ENCODE measurements at regions not wholly inside any gene's neighbourhood (a gene's known extent, or its start where the extent isn't known, plus 50 kb on each side); places are given as distances from the start of the nearest gene placed in this dataset.
"Not testable (repeated sequence)": the region's sequence is repeated elsewhere in the genome, so short reads cannot be mapped to it uniquely, and the experiment has no call there.

DNA sequence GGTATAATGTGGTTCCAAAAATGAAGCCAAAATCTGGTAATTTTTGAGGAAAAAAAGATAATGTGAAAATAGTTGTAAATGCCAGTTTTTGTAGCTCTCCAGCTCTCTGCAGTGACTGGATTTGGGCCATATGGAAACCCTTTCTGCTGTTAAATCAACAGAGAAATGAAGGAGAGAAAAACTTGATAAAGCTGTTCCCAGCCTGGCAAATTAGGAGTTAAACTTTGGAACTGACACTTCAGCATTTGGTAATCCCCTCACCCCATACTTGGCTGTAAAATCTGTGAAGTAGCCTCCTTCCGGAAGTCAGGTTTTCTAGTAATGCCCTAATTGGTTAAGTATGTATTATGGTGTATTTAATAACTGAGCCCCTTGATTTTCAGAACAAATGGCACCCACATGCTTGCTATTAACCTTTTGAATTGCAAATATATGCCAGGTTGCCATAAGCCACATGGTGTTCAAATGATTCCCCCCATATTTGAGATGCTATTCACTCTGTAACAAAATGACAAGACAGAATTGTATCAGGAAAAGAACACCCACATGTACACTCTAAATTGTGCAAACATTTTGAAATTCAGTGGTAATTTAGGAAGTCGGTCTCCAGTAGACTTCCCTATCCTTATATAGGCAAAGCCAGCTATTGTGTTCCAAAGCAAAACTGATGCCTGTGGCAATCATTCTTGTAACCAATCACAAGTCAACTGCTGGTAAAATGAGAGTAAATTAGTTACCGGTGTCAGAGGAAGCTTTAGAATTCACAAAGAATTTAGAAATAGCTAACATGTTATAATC lies 96.3 kb upstream of the ADAMTS3 start:
- peak overlapping the region; percentile 72 for H3K27ac ChIP-seq

GRCh38 chr4:72663828-72664227 lies 94.8 kb upstream of the ADAMTS3 start:
- H3K9ac ChIP-seq (ENCODE audit: insufficient read length), result peak overlapping the region; percentile 34
- H3K36me3 ChIP-seq (ENCODE audit: insufficient read depth, low read length), result no peaks in the 10 kb centered on the region
- TF ChIP-seq POLR2AphosphoS5 (IDR thresholded peaks at IDR 0.05; ENCODE audit: borderline replicate concordance, low read depth, low read length), result no peak
- no peak for TF ChIP-seq EZH2 (IDR thresholded peaks at IDR 0.05)
- no peak for TF ChIP-seq FOXP2 (optimal IDR thresholded peaks at IDR 0.05; ENCODE audit: control extremely low read depth, extremely low read length, insufficient read depth)
- peak overlapping the region; percentile 17 for H3K4me3 ChIP-seq
- peak overlapping the region; percentile 5; the same call in 1 of the 2 replicates for H3K27ac ChIP-seq
- no peak for DNase-seq (ENCODE audit: low read depth, low spot score)
- no peaks in the 10 kb centered on the region for H3K9me3 ChIP-seq (ENCODE audit: low read depth, low read length)

More for the DNA sequence above, 96.3 kb upstream of the ADAMTS3 start:
- no peak for TF ChIP-seq FOXP2 (optimal IDR thresholded peaks at IDR 0.05; ENCODE audit: control extremely low read depth, extremely low read length, insufficient read depth)
- no peak; the same call in 1 of the 2 replicates for TF ChIP-seq POLR2AphosphoS5 (IDR thresholded peaks at IDR 0.05; ENCODE audit: borderline replicate concordance, low read depth, low read length)
- no peak for TF ChIP-seq EZH2 (IDR thresholded peaks at IDR 0.05)
- Histone ChIP-seq H3K9me3 (ENCODE audit: low read depth, low read length) (no peaks in the 10 kb centered on the region), H3K4me3 (peak overlapping the region; percentile 56), H3K36me3 (ENCODE audit: insufficient read depth, low read length) (no peaks in the 10 kb centered on the region), H3K9ac (ENCODE audit: insufficient read length) (no peak overlapping the region)
- peak; percentile 55 for DNase-seq (ENCODE audit: low read depth, low spot score)

GRCh38 chr4:72661830-72662229 lies 92.8 kb upstream of the ADAMTS3 start:
- Histone ChIP-seq H3K36me3 (ENCODE audit: insufficient read depth, low read length) (no peaks in the 10 kb centered on the region), H3K9me3 (ENCODE audit: low read depth, low read length) (no peaks in the 10 kb centered on the region), H3K9ac (ENCODE audit: insufficient read length) (no peak overlapping the region), H3K27ac (no peak overlapping the region), H3K4me3 (no peak overlapping the region)
- no peak for DNase-seq (ENCODE audit: low read depth, low spot score)
- TF ChIP-seq POLR2AphosphoS5 (IDR thresholded peaks at IDR 0.05; ENCODE audit: borderline replicate concordance, low read depth, low read length) (no peak), FOXP2 (optimal IDR thresholded peaks at IDR 0.05; ENCODE audit: control extremely low read depth, extremely low read length, insufficient read depth) (no peak), EZH2 (IDR thresholded peaks at IDR 0.05) (no peak)

- Histone ChIP-seq H3K4me3 (no peak overlapping the region), H3K27ac (no peak overlapping the region), H3K9ac (ENCODE audit: insufficient read length) (no peak overlapping the region), H3K9me3 (ENCODE audit: low read depth, low read length) (no peaks in the 10 kb centered on the region), H3K36me3 (ENCODE audit: insufficient read depth, low read length) (no peaks in the 10 kb centered on the region)
- no peak for DNase-seq (ENCODE audit: low read depth, low spot score)
- TF ChIP-seq POLR2AphosphoS5 (IDR thresholded peaks at IDR 0.05; ENCODE audit: borderline replicate concordance, low read depth, low read length) (no peak), FOXP2 (optimal IDR thresholded peaks at IDR 0.05; ENCODE audit: control extremely low read depth, extremely low read length, insufficient read depth) (no peak), EZH2 (IDR thresholded peaks at IDR 0.05) (no peak)
These were observed 72.6 kb upstream of the ADAMTS3 start for GRCh38 chr4:72641611-72642010.

- not testable (repeated sequence) for H3K9ac ChIP-seq (ENCODE audit: insufficient read length); DNase-seq (ENCODE audit: low read depth, low spot score)
These were observed 67.8 kb upstream of the ADAMTS3 start for GRCh38 chr4:72636866-72637265.

DNA sequence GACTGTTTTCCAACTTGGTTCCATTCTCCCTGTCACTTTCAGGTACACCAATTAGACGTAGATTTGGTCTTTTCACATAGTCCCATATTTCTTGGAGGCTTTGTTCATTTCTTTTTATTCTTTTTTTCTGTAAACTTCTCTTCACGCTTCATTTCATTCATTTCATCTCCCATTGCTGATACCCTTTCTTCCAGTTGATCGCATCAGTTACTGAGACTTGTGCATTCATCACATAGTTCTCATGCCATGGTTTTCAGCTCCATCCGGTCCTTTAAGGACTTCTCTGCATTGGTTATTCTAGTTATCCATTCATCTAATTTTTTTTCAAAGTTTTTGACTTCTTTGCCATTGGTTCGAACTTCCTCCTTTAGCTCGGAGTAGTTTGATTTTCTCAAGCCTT lies 66.9 kb upstream of the ADAMTS3 start:
- not testable (repeated sequence) for H3K4me3 ChIP-seq; H3K9ac ChIP-seq (ENCODE audit: insufficient read length); DNase-seq (ENCODE audit: low read depth, low spot score); H3K27ac ChIP-seq; H3K9me3 ChIP-seq (ENCODE audit: low read depth, low read length); H3K36me3 ChIP-seq (ENCODE audit: insufficient read depth, low read length)

More at GRCh38 chr4:72636866-72637265, 67.8 kb upstream of the ADAMTS3 start:
- not testable (repeated sequence) for H3K9me3 ChIP-seq (ENCODE audit: low read depth, low read length); H3K27ac ChIP-seq; H3K4me3 ChIP-seq; H3K36me3 ChIP-seq (ENCODE audit: insufficient read depth, low read length)

- not testable (repeated sequence) for H3K27ac ChIP-seq; H3K36me3 ChIP-seq (ENCODE audit: insufficient read depth, low read length); H3K9ac ChIP-seq (ENCODE audit: insufficient read length); H3K9me3 ChIP-seq (ENCODE audit: low read depth, low read length); H3K4me3 ChIP-seq; DNase-seq (ENCODE audit: low read depth, low spot score)
These were observed 63.2 kb upstream of the ADAMTS3 start for GRCh38 chr4:72632253-72632652.

DNA sequence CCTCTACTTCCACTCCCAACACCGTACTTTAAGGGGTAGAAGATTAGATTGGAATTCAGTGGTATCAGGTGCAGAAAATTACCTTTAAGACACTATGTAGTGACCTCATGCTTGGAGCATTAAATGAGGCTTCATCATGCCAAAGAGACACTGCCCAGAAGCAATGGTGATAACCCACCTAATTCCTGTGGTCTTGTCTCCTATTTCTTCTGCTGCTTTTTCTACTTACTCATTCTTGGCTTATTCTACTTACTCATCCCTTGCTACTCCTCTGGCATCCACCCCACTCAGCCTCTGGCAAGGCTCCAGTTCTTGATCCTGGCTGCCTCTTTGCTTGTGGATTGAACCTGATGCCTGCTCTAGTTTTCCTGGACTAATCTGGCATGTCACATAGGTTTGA lies 62.3 kb upstream of the ADAMTS3 start:
- DNase-seq (ENCODE audit: low read depth, low spot score), result no peak
- H3K4me3 ChIP-seq, result no peak overlapping the region
- TF ChIP-seq POLR2AphosphoS5 (IDR thresholded peaks at IDR 0.05; ENCODE audit: borderline replicate concordance, low read depth, low read length) (no peak), FOXP2 (optimal IDR thresholded peaks at IDR 0.05; ENCODE audit: control extremely low read depth, extremely low read length, insufficient read depth) (no peak), EZH2 (IDR thresholded peaks at IDR 0.05) (no peak)
- H3K36me3 ChIP-seq (ENCODE audit: insufficient read depth, low read length), result no peaks in the 10 kb centered on the region
- H3K9ac ChIP-seq (ENCODE audit: insufficient read length), result no peak overlapping the region
- no peak overlapping the region for H3K27ac ChIP-seq
- H3K9me3 ChIP-seq (ENCODE audit: low read depth, low read length), result no peaks in the 10 kb centered on the region

GRCh38 chr4:72629540-72629939 lies 60.5 kb upstream of the ADAMTS3 start:
- no peak overlapping the region for H3K4me3 ChIP-seq
- no peaks in the 10 kb centered on the region for H3K36me3 ChIP-seq (ENCODE audit: insufficient read depth, low read length)
- no peak for DNase-seq (ENCODE audit: low read depth, low spot score)
- no peak overlapping the region for H3K9ac ChIP-seq (ENCODE audit: insufficient read length)
- TF ChIP-seq POLR2AphosphoS5 (IDR thresholded peaks at IDR 0.05; ENCODE audit: borderline replicate concordance, low read depth, low read length) (no peak), FOXP2 (optimal IDR thresholded peaks at IDR 0.05; ENCODE audit: control extremely low read depth, extremely low read length, insufficient read depth) (no peak), EZH2 (IDR thresholded peaks at IDR 0.05) (no peak)
- H3K9me3 ChIP-seq (ENCODE audit: low read depth, low read length), result no peaks in the 10 kb centered on the region
- H3K27ac ChIP-seq, result no peak overlapping the region

Data from SK-N-MC (cell line).